ENCODE measurements at regions not wholly inside any gene's neighbourhood (a gene's known extent, or its start where the extent isn't known, plus 50 kb on each side); places are given as distances from the start of the nearest gene placed in this dataset.
"Not testable (repeated sequence)": the region's sequence is repeated elsewhere in the genome, so short reads cannot be mapped to it uniquely, and the experiment has no call there.

GRCh38 chr5:18617191-18617590 is 982.9 kb downstream of the TAF11L14 start:
- DNase-seq = not testable (repeated sequence)

DNA sequence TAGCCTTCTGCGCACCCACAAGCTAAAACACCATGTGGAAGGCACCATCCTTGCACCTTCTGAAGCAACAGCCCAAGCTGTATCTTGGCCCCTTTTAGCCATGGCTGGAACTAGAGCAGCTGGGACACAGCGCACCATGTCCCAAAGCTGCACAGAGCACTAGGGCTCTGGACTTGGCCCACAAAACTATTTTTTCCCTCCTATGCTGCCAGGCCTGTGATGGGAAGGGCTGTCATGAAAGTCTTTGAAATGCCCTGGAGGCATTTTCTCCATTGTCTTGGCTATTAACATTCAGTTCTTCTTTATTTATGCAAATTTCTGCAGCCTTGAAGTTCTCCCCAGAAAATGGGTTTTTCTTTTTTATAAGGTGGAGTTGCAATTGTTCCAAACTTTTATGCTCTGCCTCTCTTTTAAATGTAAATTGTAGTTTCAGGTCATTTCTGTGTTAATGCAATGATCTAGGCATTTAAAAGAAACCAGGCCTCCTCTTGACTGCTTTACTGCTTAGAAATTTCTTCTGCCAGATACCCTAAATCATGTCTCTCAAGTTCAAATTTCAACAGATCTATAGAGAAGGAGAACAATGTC is 996.3 kb downstream of the TAF11L14 start:
- DNase-seq = no peak

DNA sequence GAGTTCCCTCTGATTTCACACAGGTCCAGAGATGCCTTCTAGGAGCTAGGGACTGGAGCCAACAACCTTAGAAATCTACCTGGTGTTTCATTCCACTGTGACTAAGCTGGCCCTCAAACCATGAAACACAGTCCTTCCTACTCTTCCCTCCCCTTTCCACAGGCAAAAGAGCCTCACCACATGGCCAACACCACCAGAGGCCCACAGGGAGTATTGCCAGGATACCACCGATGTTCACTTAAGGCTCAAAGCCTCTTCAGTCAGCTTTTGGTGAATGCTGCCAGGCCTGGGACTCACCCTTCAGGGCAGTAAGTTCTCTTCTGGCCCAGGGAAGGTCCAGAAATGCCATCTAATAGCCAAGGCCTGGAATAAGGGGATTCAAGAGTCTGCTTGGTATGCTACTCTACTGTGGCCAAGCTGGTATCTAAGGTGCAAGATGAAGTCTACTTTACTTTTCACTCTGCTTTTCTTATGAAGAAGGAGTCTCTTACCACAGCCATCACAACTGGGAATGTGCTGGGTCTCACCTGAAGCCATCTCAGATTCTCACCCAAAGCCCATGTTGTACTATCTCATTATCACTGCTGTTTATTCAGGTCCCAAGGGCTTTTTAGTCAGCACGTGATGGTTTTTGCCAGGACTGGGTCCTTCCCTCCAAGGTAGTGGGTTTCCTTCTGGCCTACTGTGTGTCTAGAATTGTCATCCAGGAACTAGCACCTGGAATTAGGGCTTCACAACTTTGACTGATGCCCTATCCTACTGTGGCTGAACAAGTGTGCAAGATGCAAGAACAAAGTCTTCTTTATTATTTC is 1018.4 kb downstream of the TAF11L14 start:
- no peak for DNase-seq

DNA sequence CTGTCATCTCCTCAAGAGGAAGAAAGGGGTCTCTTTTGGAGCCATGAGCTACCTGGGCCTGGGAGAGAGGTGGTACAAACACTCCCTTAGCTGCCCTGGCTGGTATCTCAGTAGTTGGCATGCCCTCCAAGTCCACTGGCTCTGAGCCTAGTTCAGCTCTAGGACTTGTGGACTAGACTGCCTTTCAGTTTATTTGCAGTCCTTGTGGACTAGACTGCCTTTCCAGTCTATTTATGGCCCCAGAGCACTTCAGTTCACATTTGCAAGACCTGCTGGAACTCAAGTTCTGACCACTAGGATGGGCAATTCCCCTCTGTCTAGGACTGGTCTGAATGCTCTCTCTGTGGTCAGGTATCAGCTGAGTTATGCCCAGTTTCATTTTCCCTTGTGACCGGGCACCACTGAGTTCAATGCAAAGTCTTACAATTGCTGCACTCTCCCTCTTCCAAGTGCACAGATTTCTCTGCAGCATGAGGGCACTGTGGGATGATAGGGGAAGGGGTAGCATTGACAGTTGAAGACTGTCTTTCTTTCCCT is 1019.0 kb downstream of the TAF11L14 start:
- no peak for DNase-seq

- DNase-seq = no peak
These were observed 1026.3 kb downstream of the TAF11L14 start for GRCh38 chr5:18660511-18660910.

DNA sequence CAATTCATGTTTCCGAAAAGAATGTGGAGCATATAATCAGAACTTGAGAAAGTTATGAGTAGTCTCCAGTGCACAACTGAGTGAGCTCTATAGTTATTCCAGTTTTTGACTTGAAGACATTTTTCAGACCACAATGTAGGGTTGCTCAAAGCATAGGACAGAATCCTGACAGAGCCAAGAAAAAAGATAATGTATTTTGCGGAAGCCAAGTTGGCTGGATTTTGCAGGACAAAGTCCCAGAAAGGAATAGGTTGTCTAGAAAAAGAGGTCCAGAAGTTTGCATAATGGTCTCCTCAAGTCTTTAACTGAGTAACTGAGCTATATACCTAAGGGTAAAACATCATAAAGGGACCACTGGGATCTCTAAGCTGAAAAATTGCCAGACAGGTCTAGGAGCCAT is 1028.0 kb downstream of the TAF11L14 start:
- DNase-seq = no peak

DNA sequence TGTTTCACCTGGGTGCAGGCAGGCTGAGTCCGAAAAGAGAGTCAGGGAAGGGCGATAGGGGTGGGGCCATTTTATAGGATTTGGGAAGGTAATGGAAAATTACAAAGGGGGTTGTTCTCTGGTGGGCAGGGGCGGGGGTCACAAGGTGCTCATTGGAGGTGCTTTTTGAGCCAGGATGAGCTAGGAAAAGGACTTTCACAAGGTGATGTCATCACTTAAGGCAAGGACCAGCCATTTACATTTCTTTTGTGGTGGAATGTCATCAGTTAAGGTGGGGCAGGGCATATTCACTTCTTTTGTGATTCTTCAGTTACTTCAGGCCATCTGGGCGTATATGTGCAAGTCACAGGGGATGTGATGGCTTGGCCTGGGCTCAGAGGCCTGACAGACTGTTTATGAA is 1040.0 kb downstream of the TAF11L14 start:
- DNase-seq = not testable (repeated sequence)

GRCh38 chr5:18675041-18675440 is 1040.8 kb downstream of the TAF11L14 start:
- no peak for DNase-seq

- DNase-seq = no peak
These were observed 1052.0 kb downstream of the TAF11L14 start for GRCh38 chr5:18686253-18686652.

DNA sequence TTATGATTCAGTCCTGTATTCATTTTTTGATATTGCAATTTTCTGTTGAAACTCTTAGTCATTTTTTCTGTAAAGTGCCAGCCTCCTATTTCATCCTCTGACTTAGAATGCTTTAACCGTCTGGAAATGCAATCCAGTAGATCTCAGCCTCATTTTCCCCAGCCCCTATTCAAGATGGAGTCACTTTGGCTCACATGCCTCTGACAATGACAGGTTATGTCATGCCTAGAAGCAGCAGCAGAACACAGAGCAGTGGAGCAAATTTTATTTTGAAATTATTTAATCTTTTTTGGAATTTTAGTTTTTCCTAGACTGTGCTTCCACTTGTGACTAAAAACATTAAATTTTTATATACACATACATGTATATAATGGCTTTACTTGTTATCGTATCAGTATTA is 1053.2 kb downstream of the TAF11L14 start:
- no peak for DNase-seq

DNA sequence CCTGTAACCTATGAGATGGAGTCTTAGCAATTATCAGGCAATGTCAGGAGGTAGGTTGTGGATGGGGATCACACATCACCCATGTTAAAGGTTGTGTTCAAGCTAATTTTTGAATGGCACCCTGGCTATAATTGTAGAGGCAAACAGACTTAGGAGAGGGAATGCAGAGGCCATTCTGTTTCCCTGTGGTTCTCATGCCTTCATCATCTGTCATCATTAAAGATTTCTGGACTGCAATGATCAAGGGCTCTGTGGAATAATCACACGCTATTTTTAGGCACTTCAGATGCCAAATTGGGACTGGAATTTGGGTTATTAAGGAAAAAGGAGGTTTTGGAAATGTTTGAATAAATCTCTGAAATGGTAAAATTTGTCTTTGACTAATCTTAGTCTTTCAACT is 1065.4 kb downstream of the TAF11L14 start:
- no peak for DNase-seq

GRCh38 chr5:18702821-18703220 is 1068.6 kb downstream of the TAF11L14 start:
- no peak for DNase-seq

GRCh38 chr5:18712936-18713485 is 1078.8 kb downstream of the TAF11L14 start:
- no peak for DNase-seq

GRCh38 chr5:18720002-18720401 is 1085.7 kb downstream of the TAF11L14 start:
- DNase-seq = no peak

DNA sequence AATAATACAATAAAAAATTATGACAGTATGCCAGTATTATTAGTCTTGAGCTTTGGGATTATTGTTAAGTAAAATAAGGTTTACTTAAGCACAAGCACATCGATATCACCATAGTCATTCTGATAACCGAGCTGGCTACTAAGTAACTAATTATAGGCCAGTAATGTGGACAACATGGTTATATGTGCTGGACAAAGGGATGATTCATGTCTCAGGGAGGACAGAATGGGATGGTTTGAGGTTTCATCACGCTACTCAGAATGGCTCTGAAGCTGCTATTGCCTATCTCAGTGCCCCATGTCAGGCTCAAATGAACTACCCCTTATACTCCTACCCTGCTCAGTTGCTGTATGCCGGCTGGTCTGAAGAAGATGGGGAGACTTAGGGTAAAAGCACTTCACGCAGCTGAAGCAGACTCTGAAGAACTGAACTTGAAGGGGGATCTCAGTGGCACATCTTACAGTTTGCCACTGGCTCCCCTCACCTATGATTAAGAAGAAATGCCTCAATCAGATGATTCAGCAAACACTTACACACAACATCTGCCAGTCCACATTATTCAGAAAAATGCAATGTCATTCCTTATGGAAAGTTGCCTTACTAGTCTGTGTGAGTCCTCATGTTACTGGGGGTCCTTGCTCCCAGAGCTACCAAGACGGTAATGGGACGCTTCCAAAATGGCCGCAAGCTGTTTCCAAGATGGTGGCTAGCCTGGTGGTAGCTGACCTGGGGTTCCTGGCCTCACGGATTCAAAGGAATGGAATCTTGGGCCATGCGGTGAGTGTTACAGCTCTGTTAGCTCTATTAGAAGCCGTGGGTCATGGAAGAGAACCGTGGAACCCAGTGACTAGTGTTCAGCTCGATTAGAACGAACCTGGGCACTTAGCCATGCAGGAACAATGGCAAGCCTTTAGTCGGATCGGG is 1098.6 kb downstream of the TAF11L14 start:
- DNase-seq = no peak

DNA sequence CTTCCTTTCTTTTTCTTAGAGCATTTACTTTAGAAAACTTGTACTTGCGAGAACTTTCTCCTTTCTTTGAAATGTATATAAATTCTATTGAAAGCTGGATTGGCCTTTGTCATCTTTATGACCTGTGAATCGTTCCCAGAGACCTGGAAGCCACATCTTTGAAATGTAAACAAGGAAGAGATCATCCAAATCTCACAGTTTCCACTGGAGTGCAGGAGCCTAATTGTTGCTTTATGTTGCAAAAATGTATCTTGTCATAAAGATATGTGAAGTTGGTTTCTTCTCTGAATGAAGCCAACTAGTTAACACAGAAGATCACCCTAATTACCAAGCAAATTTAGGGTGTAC is 1101.8 kb downstream of the TAF11L14 start:
- DNase-seq = no peak

DNA sequence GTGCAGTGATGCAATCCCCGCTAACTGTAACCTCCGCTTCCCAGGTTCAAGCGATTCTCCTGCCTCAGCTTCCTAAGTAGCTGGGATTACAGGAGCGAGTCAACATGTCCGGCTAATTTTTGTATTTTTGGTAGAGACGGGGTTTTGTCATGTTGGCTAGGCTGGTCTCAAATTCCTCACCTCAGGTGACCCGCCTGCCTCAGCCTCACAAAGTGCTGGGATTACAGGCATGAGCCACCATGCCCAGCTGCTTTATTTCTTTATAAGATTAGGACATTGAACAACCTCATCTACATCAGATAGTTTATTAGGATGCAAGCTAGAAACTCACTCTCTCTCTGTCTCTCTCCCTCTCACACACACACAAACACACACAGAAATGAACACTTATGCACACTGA is 1102.5 kb downstream of the TAF11L14 start:
- not testable (repeated sequence) for DNase-seq

- DNase-seq = no peak
These were observed 1106.0 kb downstream of the TAF11L14 start for GRCh38 chr5:18740301-18740700.

DNA sequence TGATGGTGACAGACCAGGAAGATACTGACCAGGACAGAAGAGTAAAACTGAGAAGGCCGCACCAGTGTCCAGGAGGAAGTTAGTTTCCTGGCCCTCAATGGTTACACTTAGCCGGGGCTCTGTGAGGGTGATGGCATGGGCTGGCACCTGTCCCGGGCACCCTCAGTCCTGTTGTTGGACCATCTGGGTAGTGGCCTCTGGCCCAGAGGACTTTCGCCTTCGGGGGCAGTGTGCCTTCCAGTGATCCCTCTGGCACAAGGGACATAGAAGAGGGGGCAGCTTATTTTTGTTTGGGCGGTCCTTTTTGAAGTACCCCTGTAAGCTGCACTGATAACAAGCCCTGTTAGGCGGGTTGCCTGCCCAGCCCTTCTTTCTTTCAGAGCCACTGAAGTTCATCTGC is 1108.6 kb downstream of the TAF11L14 start:
- no peak for DNase-seq

- DNase-seq = no peak
These were observed 1110.2 kb downstream of the TAF11L14 start for GRCh38 chr5:18744441-18744840.

GRCh38 chr5:18745042-18745987 is 1111.1 kb downstream of the TAF11L14 start:
- DNase-seq = no peak

All from femur (tissue), 1 donor.